Fibroblast of skin of right biceps (primary cell): ENCODE measurements at regions not wholly inside any gene's neighbourhood (a gene's known extent, or its start where the extent isn't known, plus 50 kb on each side); places are given as distances from the start of the nearest gene placed in this dataset.

Experiments used
- DNase-seq: peaks from one replicate; pipeline ENCODE4 v3.0.0-alpha.2; 2013

- peak; percentile 63 for DNase-seq
Observed at GRCh38 chr12:27907766-27908165, 64.8 kb downstream of the PTHLH start.

- no peak for DNase-seq
Observed at GRCh38 chr12:27906658-27907473, 65.7 kb downstream of the PTHLH start.

GRCh38 chr12:27906127-27906500 is 66.4 kb downstream of the PTHLH start:
- peak; percentile 16 for DNase-seq

- DNase-seq = no peak
Observed at GRCh38 chr12:27905285-27906126, 67.0 kb downstream of the PTHLH start.

- no peak for DNase-seq
Observed at GRCh38 chr12:27902651-27903050, 69.9 kb downstream of the PTHLH start.

GRCh38 chr12:27901959-27902358 is 70.6 kb downstream of the PTHLH start:
- DNase-seq = peak; percentile 45

- no peak for DNase-seq
Observed at GRCh38 chr12:27900920-27901879, 71.3 kb downstream of the PTHLH start.

GRCh38 chr12:27899151-27899661 is 73.3 kb downstream of the PTHLH start:
- peak; percentile 98 for DNase-seq

GRCh38 chr12:27898022-27898421 is 74.5 kb downstream of the PTHLH start:
- no peak for DNase-seq

- DNase-seq = no peak
Observed at GRCh38 chr12:27896419-27896990, 76.0 kb downstream of the PTHLH start.

- no peak for DNase-seq
Observed at GRCh38 chr12:27894309-27894708, 78.2 kb downstream of the PTHLH start.

- DNase-seq = no peak
Observed at GRCh38 chr12:27879708-27880107, 92.8 kb downstream of the PTHLH start.

GRCh38 chr12:27875677-27876076 is 95.6 kb upstream of the MANSC4 start:
- no peak for DNase-seq

- no peak for DNase-seq
Observed at GRCh38 chr12:27873010-27873409, 93.0 kb upstream of the MANSC4 start.

GRCh38 chr12:27871946-27872345 is 91.9 kb upstream of the MANSC4 start:
- no peak for DNase-seq

GRCh38 chr12:27870939-27871338 is 90.9 kb upstream of the MANSC4 start:
- DNase-seq = peak; percentile 93

- DNase-seq = peak; percentile 28
Observed at GRCh38 chr12:27869567-27869966, 89.5 kb upstream of the MANSC4 start.

- peak; percentile 99 for DNase-seq
Observed at GRCh38 chr12:27868139-27868538, 88.1 kb upstream of the MANSC4 start.

GRCh38 chr12:27866373-27867101 is 86.5 kb upstream of the MANSC4 start:
- peak; percentile 77 for DNase-seq

GRCh38 chr12:27865421-27865820 is 85.4 kb upstream of the MANSC4 start:
- DNase-seq = peak; percentile 82

GRCh38 chr12:27864521-27864920 is 84.5 kb upstream of the MANSC4 start:
- peak; percentile 53 for DNase-seq

- no peak for DNase-seq
Observed at GRCh38 chr12:27863839-27864238, 83.8 kb upstream of the MANSC4 start.
